Vagina (tissue), 2 donors: ENCODE measurements at regions not wholly inside any gene's neighbourhood (a gene's known extent, or its start where the extent isn't known, plus 50 kb on each side); places are given as distances from the start of the nearest gene placed in this dataset.

ENCODE experiments used
- DNase-seq, 2 donors: peaks; one replicate each; pipeline ENCODE4 v3.0.0-alpha.2; 2017; ENCODE audit errors: extremely low spot score in 2 of 2
- H3K27ac ChIP-seq: fragments of 200-600 bp; sonication (generic); one replicate; pipeline ENCODE4 v1.5.1; 2019
- H3K27me3 ChIP-seq: fragments of 200-600 bp; sonication (generic); one replicate; pipeline ENCODE4 v1.5.1; 2019
- H3K36me3 ChIP-seq, 2 donors: fragments of 200-600 bp; sonication (generic); one replicate each; pipeline ENCODE4 v1.5.1; 2017 to 2019
- H3K4me1 ChIP-seq: fragments of 200-600 bp; sonication (generic); one replicate; pipeline ENCODE4 v1.5.1; 2019
- H3K4me3 ChIP-seq, 2 donors: fragments of 200-600 bp; sonication (generic); 1 replicate in 1 of 2; 2 replicates in 1 of 2; pipeline ENCODE4 v1.5.1; 2016 to 2019
- H3K9me3 ChIP-seq: fragments of 200-600 bp; sonication (generic); one replicate; pipeline ENCODE4 v1.5.1; 2019
- POLR2A ChIP-seq, 2 donors: fragments of 450-650 bp; IDR thresholded peaks; one replicate each; pipeline ENCODE4 v1.6.1; 2017; ENCODE audit warnings: antibody characterized with exemption in 2 of 2, mild to moderate bottlenecking in 2 of 2, moderate library complexity in 2 of 2
- POLR2AphosphoS5 ChIP-seq, 2 donors: sonication (generic); formaldehyde crosslinking; IDR thresholded peaks; one replicate each; pipeline ENCODE4 v1.9.0; 2017; ENCODE audit warnings: antibody characterized with exemption in 2 of 2, mild to moderate bottlenecking in 2 of 2, low read depth in 1 of 2; ENCODE audit not compliant: insufficient read depth in 1 of 2
- intact Hi-C: fragments of 100-400 bp; cut with DNase I; formaldehyde crosslinking; loops from one replicate; pipeline ENCODE4 v1.15.1; 2023
- TF ChIP-seq, protein P1 (sequence below), 3 experiments: fragments of 450-650 bp in 2 of 3; fragments of 200-600 bp in 1 of 3; sonication (generic) in 1 of 3; IDR thresholded peaks; one replicate each; pipeline ENCODE4 v1.5.1; 2017 to 2019; ENCODE audit warnings: antibody characterized with exemption in 3 of 3, mild to moderate bottlenecking in 2 of 3, moderate library complexity in 2 of 3

DNA sequence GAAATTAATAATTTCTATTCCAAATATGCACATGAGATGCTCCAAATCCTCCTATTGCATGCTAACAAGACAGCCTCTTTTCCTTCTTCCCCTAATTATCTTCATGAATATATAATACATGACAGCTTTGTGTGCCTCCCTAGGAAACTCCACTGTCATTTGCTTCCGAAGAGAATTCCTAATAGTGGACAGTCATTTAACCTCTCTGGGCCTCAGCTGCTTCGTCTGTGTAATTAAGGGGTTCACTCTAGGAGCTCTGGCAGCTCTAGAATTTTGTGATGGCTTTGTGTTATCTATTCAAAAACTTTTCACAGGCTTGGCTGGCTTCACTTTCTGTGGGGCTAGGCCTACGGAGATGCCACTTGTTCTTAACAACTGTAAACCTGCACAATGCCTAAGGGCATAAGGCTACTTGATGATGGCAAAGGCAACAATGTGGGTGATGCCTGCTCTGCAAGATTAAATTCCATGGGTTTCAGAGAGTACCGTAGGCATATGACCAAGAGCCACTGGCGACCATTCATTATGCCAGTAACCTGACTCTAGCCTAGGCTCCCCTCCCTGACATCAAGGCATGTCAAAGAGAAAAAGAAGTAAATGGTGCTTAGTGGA is 333.8 kb upstream of the UMPS start:
- no peaks in the 10 kb centered on the region for H3K4me1 ChIP-seq
- no peaks in the 10 kb centered on the region for H3K9me3 ChIP-seq
- TF ChIP-seq, protein P1, sequence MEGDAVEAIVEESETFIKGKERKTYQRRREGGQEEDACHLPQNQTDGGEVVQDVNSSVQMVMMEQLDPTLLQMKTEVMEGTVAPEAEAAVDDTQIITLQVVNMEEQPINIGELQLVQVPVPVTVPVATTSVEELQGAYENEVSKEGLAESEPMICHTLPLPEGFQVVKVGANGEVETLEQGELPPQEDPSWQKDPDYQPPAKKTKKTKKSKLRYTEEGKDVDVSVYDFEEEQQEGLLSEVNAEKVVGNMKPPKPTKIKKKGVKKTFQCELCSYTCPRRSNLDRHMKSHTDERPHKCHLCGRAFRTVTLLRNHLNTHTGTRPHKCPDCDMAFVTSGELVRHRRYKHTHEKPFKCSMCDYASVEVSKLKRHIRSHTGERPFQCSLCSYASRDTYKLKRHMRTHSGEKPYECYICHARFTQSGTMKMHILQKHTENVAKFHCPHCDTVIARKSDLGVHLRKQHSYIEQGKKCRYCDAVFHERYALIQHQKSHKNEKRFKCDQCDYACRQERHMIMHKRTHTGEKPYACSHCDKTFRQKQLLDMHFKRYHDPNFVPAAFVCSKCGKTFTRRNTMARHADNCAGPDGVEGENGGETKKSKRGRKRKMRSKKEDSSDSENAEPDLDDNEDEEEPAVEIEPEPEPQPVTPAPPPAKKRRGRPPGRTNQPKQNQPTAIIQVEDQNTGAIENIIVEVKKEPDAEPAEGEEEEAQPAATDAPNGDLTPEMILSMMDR (IDR thresholded peaks at IDR 0.05), result no peak
- no peak for TF ChIP-seq POLR2A (IDR thresholded peaks at IDR 0.05)
- no peak for TF ChIP-seq POLR2AphosphoS5 (IDR thresholded peaks at IDR 0.05; ENCODE audit: insufficient read depth in 1 of 2, low read depth in 1 of 2)
- no peak for DNase-seq
- peaks cover 0 to 6% of the 10 kb centered on the region in 2 donors for H3K36me3 ChIP-seq
- intact Hi-C loops, result no loop called here
- H3K27ac ChIP-seq, result no peak overlapping the region
- H3K27me3 ChIP-seq, result no peaks in the 10 kb centered on the region
- no peak overlapping the region for H3K4me3 ChIP-seq

DNA sequence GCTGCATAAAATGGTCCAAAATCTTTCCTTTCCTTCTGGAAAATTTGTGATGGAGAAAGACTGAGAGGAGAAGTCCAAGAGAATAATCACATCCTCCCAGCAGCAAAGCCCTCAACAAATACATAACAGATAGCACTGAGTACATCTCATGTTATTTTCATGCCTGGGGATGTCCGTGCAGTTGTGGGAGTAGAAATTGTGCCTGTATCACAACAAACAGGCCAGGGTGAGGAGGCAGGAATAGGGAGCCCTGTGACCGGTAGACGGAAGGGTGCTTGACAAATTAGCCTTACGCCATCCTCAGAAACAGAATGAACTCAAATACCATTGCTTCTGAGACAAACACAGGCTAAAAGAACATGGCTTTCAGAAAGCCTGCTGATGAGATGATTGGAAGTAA is 333.2 kb upstream of the UMPS start:
- Histone ChIP-seq H3K9me3 (no peaks in the 10 kb centered on the region), H3K4me1 (no peaks in the 10 kb centered on the region), H3K27ac (no peak overlapping the region), H3K36me3 (peaks cover 0 to 6% of the 10 kb centered on the region in 2 donors), H3K27me3 (no peaks in the 10 kb centered on the region), H3K4me3 (no peak overlapping the region)
- no peak for DNase-seq
- no peak for TF ChIP-seq POLR2AphosphoS5 (IDR thresholded peaks at IDR 0.05; ENCODE audit: insufficient read depth in 1 of 2, low read depth in 1 of 2)
- TF ChIP-seq, protein P1 (IDR thresholded peaks at IDR 0.05), result no peak
- no peak for TF ChIP-seq POLR2A (IDR thresholded peaks at IDR 0.05)
- intact Hi-C loops, result no loop called here

DNA sequence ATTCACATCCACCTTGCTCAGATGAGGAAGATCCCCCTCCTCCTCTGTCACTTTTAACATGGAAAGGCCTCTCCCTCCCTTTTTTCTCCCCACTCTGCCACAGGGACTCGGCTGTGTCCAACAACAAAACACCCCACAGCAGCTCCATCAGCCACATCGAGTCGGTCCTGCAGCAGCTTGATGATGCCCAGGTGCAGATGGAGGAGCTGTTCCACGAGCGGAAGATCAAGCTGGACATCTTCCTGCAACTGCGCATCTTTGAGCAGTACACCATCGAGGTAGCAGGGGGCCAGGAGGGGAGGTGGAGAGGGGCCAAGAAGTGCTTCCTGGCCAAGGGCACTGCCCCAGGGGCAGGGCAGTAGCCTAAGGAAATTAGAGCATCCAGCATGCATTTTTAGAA is 331.7 kb upstream of the UMPS start:
- H3K27me3 ChIP-seq, result no peaks in the 10 kb centered on the region
- no peak for DNase-seq
- no peaks in the 10 kb centered on the region for H3K4me1 ChIP-seq
- H3K36me3 ChIP-seq, result peaks cover 0 to 6% of the 10 kb centered on the region in 2 donors
- no peaks in the 10 kb centered on the region for H3K9me3 ChIP-seq
- intact Hi-C loops, result no loop called here
- no peak overlapping the region for H3K27ac ChIP-seq
- TF ChIP-seq POLR2AphosphoS5 (IDR thresholded peaks at IDR 0.05; ENCODE audit: insufficient read depth in 1 of 2, low read depth in 1 of 2), result no peak
- no peak for TF ChIP-seq POLR2A (IDR thresholded peaks at IDR 0.05)
- TF ChIP-seq, protein P1 (IDR thresholded peaks at IDR 0.05), result no peak
- H3K4me3 ChIP-seq, result no peak overlapping the region

DNA sequence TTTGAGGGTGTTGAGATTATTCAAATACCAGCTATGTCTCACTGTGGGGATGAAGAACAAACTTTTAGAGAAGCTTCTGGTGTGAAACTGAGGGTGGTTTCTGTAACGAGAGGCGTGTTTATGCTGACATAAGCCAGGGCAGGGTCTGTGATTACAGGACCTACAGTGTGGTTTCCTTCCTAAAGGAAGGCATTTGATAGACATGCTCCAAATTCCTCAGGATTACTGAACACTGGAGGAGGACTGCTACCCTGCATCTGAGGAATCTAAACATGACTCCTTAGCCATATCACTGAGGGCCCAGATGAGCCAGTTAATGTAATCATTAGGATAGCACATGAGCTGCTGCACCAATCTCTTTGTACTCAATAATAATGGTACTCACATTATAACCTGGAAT is 328.4 kb upstream of the UMPS start:
- TF ChIP-seq, protein P1 (IDR thresholded peaks at IDR 0.05), result no peak
- TF ChIP-seq POLR2AphosphoS5 (IDR thresholded peaks at IDR 0.05; ENCODE audit: insufficient read depth in 1 of 2, low read depth in 1 of 2), result no peak
- TF ChIP-seq POLR2A (IDR thresholded peaks at IDR 0.05), result no peak
- intact Hi-C loops, result no loop called here
- Histone ChIP-seq H3K27me3 (no peaks in the 10 kb centered on the region), H3K27ac (no peak overlapping the region), H3K36me3 (peaks cover 0 to 6% of the 10 kb centered on the region in 2 donors), H3K9me3 (no peaks in the 10 kb centered on the region), H3K4me3 (no peak overlapping the region), H3K4me1 (no peaks in the 10 kb centered on the region)
- no peak for DNase-seq

DNA sequence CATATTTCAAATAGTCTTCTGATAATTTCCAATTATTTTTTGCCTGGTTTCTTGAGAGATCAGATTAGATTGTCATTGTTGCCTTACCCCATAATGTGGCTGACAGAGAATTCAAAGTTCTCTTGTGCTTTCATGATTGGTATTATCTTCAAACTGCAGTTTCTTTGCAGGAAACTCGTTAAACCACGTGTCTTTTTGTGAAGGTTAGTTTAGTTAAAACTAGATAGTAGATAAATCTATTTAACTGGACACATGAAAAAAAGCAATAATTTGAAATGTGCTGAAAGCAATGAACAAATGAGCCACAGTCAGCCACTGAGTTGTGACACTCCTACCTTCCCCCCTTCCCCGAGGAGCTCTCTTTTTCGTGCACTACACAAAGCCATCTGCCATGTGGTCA is 327.5 kb upstream of the UMPS start:
- no peaks in the 10 kb centered on the region for H3K27me3 ChIP-seq
- H3K36me3 ChIP-seq, result peaks cover 0 to 6% of the 10 kb centered on the region in 2 donors
- no peak overlapping the region for H3K27ac ChIP-seq
- H3K9me3 ChIP-seq, result no peaks in the 10 kb centered on the region
- TF ChIP-seq, protein P1 (IDR thresholded peaks at IDR 0.05), result no peak
- no peak for TF ChIP-seq POLR2A (IDR thresholded peaks at IDR 0.05)
- TF ChIP-seq POLR2AphosphoS5 (IDR thresholded peaks at IDR 0.05; ENCODE audit: insufficient read depth in 1 of 2, low read depth in 1 of 2), result no peak
- no peaks in the 10 kb centered on the region for H3K4me1 ChIP-seq
- H3K4me3 ChIP-seq, result no peak overlapping the region
- intact Hi-C loops, result no loop called here
- no peak for DNase-seq
